ENCODE measurements at regions not wholly inside any gene's neighbourhood (a gene's known extent, or its start where the extent isn't known, plus 50 kb on each side); places are given as distances from the start of the nearest gene placed in this dataset.

DNA sequence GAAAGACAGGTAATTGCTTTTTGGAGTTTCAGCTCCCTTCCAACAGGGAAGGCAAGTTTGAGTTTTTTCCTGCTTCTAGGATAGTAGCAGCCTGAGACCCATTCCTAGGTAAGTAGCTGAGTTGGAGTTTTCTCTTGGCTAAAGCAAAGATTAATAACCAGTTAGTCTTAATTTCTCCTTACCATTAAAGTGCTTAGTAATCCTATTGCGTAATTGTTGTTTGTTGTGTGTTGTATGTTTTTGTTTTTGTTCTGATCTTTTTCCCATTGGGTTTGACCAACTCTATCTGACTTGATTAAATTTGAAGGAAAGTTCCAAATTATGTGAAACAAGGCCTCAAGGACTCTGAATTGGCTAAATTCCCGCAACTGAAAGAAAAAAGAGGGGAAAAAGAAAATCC lies 83.5 kb downstream of the TBX22 start:
- DNase-seq (no peak), ATAC-seq (no peak)
- TF ChIP-seq, protein P1, sequence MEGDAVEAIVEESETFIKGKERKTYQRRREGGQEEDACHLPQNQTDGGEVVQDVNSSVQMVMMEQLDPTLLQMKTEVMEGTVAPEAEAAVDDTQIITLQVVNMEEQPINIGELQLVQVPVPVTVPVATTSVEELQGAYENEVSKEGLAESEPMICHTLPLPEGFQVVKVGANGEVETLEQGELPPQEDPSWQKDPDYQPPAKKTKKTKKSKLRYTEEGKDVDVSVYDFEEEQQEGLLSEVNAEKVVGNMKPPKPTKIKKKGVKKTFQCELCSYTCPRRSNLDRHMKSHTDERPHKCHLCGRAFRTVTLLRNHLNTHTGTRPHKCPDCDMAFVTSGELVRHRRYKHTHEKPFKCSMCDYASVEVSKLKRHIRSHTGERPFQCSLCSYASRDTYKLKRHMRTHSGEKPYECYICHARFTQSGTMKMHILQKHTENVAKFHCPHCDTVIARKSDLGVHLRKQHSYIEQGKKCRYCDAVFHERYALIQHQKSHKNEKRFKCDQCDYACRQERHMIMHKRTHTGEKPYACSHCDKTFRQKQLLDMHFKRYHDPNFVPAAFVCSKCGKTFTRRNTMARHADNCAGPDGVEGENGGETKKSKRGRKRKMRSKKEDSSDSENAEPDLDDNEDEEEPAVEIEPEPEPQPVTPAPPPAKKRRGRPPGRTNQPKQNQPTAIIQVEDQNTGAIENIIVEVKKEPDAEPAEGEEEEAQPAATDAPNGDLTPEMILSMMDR (IDR thresholded peaks at IDR 0.05): no peak
- TF ChIP-seq POLR2A (IDR thresholded peaks at IDR 0.05): no peak
- Histone ChIP-seq H3K4me3 (no peak overlapping the region), H3K27me3 (no peaks in the 10 kb centered on the region), H3K4me1 (no peaks in the 10 kb centered on the region), H3K9me3 (no peaks in the 10 kb centered on the region), H3K36me3 (no peaks in the 10 kb centered on the region), H3K27ac (no peak overlapping the region)
- intact Hi-C loops (cut with DNase I): no loop called here
- WGBS (ENCODE audit: insufficient coverage, low coverage, low lambda C conversion rate, missing lambda C conversion rate): 68% methylated on average over 2 of the region's 2 CpGs

DNA sequence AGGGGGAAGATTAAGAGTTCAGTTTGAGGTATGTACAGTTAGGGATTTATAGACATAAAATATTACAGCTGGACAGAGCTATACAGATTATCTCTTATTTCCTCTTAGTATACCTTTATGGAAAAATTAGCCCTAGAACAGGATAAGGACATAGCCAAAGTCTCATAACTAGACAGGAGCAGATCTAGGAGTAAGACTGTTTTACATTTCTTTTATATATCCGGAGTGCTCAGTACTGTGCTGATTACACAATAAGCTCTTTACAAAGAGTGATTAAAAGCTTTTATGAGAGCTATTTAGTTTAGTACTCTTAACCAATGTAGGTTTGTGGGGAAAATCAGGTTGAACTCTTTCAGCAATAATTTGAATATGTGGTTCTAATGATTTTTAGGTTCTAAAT lies 105.8 kb downstream of the TBX22 start:
- intact Hi-C loops (cut with DNase I): no loop called here
- no peaks in the 10 kb centered on the region for H3K27me3 ChIP-seq
- no peak overlapping the region for H3K4me3 ChIP-seq
- H3K36me3 ChIP-seq: no peaks in the 10 kb centered on the region
- DNase-seq (no peak), ATAC-seq (no peak)
- TF ChIP-seq, protein P1 (IDR thresholded peaks at IDR 0.05): no peak
- TF ChIP-seq POLR2A (IDR thresholded peaks at IDR 0.05): no peak
- no peaks in the 10 kb centered on the region for H3K9me3 ChIP-seq
- no peaks in the 10 kb centered on the region for H3K4me1 ChIP-seq
- H3K27ac ChIP-seq: no peak overlapping the region
- WGBS (ENCODE audit: insufficient coverage, low coverage, low lambda C conversion rate, missing lambda C conversion rate): 67% methylated on average over 1 of the region's 1 CpG

DNA sequence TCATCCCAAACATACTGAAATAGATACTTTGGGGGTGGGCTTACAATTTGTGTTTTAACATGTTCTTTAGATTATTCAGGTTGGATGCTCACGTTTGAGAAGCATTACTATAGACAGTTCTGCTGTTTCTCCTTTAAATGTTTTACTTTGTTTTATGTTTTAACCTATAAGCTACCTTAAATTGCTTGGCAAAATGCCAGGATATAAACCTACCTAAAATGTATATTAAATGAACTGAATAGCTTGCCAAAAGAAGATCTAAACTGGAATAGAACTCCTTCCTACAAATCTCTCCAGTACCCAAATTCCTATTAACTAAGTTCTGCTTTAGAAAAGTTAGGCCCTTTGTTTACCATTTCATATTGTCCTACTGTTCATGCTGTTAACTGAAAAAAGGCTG lies 124.4 kb downstream of the TBX22 start:
- intact Hi-C loops (cut with DNase I): no loop called here
- Histone ChIP-seq H3K4me1 (no peaks in the 10 kb centered on the region), H3K4me3 (no peak overlapping the region), H3K27me3 (no peaks in the 10 kb centered on the region), H3K27ac (no peak overlapping the region), H3K36me3 (no peaks in the 10 kb centered on the region), H3K9me3 (no peaks in the 10 kb centered on the region)
- no peak for ATAC-seq
- 0% methylated on average over 1 of the region's 1 CpG for WGBS (ENCODE audit: insufficient coverage, low coverage, low lambda C conversion rate, missing lambda C conversion rate)
- no peak for DNase-seq
- TF ChIP-seq, protein P1 (IDR thresholded peaks at IDR 0.05): no peak
- no peak for TF ChIP-seq POLR2A (IDR thresholded peaks at IDR 0.05)

DNA sequence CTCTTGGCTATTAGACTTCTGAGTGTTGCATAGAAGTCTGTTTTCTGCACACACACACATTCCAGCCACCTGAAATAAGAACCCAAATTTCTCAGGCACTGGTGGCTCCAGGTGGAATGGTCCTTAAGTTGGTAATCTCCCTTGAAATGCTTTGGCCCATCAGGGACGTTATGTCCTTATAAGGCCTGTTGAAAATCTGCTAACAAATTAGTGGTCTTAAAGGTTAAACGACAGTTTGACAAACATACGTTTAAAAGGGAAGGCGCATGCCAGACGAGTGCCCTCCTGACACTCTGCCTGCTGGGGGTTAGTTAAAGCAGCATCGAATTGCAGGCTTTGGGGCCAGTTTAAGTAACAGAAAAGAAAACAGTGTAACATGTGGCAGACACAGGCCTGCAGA lies 125.0 kb downstream of the TBX22 start:
- TF ChIP-seq POLR2A (IDR thresholded peaks at IDR 0.05): no peak
- TF ChIP-seq, protein P1 (IDR thresholded peaks at IDR 0.05): no peak
- no peak overlapping the region for H3K4me3 ChIP-seq
- intact Hi-C loops (cut with DNase I): no loop called here

DNA sequence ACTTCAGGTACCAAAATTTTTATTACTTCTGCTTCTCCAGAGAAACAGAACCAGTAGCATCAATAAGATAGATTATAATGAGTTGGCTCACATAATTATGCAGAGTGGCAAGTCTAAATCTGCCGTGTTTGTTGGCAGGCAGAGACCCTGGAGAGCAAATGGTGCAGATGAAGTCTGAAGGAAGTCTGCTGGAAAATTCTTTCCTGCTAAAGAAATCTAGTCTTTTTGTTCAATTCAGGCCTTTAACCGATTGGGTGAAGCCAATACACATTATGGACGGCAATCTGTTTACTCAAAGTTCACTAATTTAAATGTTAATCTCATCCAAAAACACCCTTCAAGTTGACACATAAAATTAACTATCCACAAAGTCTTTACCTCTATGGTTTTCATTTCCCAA lies 156.0 kb downstream of the TBX22 start:
- WGBS (ENCODE audit: insufficient coverage, low coverage, low lambda C conversion rate, missing lambda C conversion rate): 43% methylated on average over 3 of the region's 3 CpGs
- no peak overlapping the region for H3K4me3 ChIP-seq

More for the DNA sequence above, 125.0 kb downstream of the TBX22 start:
- no peaks in the 10 kb centered on the region for H3K9me3 ChIP-seq
- H3K4me1 ChIP-seq: no peaks in the 10 kb centered on the region
- DNase-seq (no peak), ATAC-seq (no peak)
- no peak overlapping the region for H3K27ac ChIP-seq
- whole genome bisulfite sequencing (ENCODE audit: insufficient coverage, low coverage, low lambda C conversion rate, missing lambda C conversion rate): 26% methylated on average over 6 of the region's 6 CpGs
- H3K36me3 ChIP-seq: no peaks in the 10 kb centered on the region
- H3K27me3 ChIP-seq: no peaks in the 10 kb centered on the region

More for the DNA sequence above, 156.0 kb downstream of the TBX22 start:
- DNase-seq (no peak), ATAC-seq (no peak)
- TF ChIP-seq, protein P1 (IDR thresholded peaks at IDR 0.05): no peak
- TF ChIP-seq POLR2A (IDR thresholded peaks at IDR 0.05): no peak
- no peaks in the 10 kb centered on the region for H3K36me3 ChIP-seq
- H3K27me3 ChIP-seq: no peaks in the 10 kb centered on the region
- H3K27ac ChIP-seq: no peak overlapping the region
- no peaks in the 10 kb centered on the region for H3K4me1 ChIP-seq
- intact Hi-C loops (cut with DNase I): no loop called here
- H3K9me3 ChIP-seq: no peaks in the 10 kb centered on the region
